ENCODE measurements at regions not wholly inside any gene's neighbourhood (a gene's known extent, or its start where the extent isn't known, plus 50 kb on each side); places are given as distances from the start of the nearest gene placed in this dataset.

GRCh38 chr12:89185181-89185580 is 167.1 kb downstream of the DUSP6 start:
- DNase-seq (ENCODE audit: low read depth), result no peak

DNA sequence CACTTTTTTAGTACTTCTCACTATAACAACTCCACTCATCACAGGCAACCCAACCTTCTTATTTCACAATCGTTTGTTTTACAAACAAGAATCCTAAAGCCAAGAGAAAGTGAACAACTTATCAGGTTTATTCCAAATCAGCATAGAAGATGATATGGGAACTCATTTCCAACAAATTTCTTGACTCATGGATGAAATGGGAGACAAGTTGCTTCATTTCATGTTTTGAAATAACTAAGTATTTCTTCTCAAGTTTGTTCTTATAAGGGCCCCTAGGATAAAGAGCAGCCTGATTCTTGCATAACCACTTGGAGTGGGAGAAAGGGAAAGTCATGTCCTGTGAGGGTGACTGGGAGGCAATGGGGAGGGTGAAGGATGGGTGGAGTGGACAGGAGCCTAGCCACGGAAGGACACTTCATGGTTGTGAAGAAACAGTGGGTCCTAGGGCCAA is 168.3 kb downstream of the DUSP6 start:
- DNase-seq (ENCODE audit: low read depth), result no peak

GRCh38 chr12:89181271-89181920 is 170.9 kb downstream of the DUSP6 start:
- no peak for DNase-seq (ENCODE audit: low read depth)

DNA sequence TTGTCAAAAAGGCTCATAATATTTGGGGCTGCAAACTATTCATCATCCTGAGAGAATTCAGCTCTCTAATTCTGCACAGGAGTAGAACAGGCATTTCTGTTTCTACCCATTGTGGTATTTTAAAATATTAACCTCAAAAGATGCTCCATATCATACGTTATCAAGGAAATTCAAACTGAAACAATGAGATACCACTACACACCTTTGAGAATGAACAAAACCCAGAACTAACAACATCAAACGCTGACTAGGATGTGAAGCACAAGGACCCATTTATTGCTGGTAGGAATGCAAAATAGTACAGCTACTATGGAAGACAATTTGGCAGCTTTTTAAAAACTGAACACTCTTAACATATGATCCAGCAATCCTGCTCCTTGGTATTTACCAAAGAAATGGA is 171.8 kb downstream of the DUSP6 start:
- DNase-seq (ENCODE audit: low read depth), result no peak

- peak; percentile 84 for DNase-seq (ENCODE audit: low read depth)
Observed at GRCh38 chr12:89179983-89180382, 172.3 kb downstream of the DUSP6 start.

DNA sequence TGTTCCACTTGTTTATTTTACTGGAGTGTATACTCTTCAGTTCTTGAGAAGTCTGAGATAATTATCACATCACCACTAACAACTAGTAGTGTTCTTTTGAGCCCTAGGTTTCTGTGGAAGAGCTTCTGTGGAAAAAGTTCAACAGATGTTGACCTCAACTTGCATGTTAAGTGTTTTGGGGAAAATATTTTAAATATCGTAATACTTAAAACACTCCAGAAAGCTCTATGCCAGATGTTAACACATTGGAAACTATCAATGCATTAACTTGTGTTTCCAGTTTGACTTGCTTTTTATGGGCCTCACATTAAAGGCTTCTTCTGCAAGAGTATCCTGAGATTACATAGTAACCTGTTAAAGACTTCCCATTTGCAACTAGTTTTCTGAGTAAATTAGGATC is 173.1 kb downstream of the DUSP6 start:
- no peak for DNase-seq (ENCODE audit: low read depth)

GRCh38 chr12:89177802-89178395 is 174.4 kb downstream of the DUSP6 start:
- no peak for DNase-seq (ENCODE audit: low read depth)

DNA sequence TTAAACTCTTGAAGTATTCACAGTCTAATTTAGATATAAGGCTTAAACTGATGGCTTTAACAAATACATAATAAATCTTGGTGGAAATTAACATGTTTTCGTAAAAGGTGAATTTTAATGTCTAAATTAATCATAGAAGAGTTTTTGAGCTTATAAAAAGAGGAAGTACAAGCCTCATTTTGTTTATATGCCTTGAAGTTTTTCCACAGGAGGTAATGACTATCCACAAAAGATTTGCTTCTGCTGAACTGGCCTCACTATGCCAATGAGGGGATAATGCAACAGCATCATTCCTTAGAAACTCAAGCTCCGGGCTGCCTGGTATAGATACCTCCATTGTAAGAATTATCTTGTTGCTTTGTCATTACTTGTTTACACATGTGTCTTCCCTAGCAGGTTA is 175.6 kb downstream of the DUSP6 start:
- DNase-seq (ENCODE audit: low read depth), result no peak

DNA sequence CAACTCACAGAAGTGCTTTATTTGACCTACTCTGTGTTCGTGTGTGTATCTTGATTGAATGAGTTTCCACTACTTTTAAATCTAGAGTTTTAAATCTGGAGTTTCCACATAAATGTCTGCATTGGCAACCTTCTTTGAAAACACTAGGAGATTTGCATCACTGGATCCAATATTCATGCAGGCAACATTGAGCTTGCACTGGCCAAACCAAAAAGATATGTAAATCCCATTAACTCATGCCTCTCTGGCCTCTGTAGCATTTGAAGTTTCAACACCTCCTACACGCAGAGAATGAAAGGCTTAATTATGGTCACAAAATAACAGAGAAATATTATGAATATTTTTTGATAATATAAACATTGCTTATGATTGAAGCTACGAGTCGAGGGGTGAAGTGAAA is 178.6 kb downstream of the DUSP6 start:
- no peak for DNase-seq (ENCODE audit: low read depth)

GRCh38 chr12:89173096-89173495 is 179.2 kb downstream of the DUSP6 start:
- no peak for DNase-seq (ENCODE audit: low read depth)

DNA sequence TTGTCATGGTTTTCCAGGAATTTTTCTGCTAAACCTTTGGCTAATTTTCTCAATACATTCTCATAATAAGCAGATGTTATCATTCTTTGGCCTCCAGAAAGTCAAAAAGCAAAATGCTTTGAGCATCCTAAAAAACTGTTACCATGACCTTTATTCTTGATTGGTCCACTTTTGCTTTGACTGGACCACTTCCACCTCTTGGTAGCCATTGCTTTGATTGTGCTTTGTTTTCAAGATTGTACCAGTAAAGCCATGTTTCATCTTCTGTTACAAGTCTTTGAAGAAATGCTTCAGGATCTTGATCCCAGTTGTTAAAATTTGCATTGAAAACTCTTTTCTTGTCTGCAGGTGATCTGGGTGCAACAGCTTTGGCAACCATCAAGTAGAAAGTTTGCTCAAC is 180.1 kb downstream of the DUSP6 start:
- no peak for DNase-seq (ENCODE audit: low read depth)

DNA sequence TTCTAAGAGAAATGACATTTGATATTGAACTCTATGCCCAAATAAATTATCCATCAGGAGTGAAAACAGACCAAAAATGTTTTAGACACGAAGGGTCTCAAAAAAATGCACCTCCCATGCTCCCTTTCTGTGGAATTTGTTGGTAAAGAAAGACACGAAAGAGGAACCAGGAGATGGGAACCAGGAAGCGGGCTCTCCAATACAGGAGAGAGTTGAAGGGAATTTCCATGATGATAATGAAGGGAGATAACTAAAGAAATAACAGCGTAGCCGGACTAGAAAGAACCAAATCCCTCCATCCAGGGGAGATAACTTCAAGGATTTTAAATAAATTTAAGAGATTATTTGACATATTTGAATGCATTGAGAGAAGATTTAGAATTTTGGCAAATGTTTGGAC is 183.0 kb downstream of the DUSP6 start:
- DNase-seq (ENCODE audit: low read depth), result no peak

GRCh38 chr12:89167986-89168385 is 184.3 kb downstream of the DUSP6 start:
- DNase-seq (ENCODE audit: low read depth), result no peak

DNA sequence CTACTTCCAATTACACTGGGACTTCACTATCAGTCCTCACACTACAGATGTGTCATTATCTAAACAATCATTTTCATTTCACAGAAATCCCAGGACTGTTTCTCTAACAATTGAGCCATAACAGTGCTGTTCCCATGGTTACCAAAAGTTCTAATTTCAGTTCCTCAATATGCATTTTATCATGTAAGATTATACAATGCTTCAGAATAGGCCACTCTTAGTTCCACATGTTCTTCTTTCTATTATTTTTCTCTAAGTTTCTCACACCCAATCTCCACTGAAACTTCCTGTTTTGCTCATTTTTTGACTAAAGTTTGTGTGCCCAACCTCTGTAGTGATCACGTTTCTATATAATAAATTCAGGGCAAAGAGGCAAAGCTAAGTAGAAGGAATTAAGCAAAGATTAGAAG is 185.8 kb downstream of the DUSP6 start:
- DNase-seq (ENCODE audit: low read depth), result no peak

- DNase-seq (ENCODE audit: low read depth), result no peak
Observed at GRCh38 chr12:89166121-89166520, 186.2 kb downstream of the DUSP6 start.

GRCh38 chr12:89165703-89166102 is 186.6 kb downstream of the DUSP6 start:
- no peak for DNase-seq (ENCODE audit: low read depth)

DNA sequence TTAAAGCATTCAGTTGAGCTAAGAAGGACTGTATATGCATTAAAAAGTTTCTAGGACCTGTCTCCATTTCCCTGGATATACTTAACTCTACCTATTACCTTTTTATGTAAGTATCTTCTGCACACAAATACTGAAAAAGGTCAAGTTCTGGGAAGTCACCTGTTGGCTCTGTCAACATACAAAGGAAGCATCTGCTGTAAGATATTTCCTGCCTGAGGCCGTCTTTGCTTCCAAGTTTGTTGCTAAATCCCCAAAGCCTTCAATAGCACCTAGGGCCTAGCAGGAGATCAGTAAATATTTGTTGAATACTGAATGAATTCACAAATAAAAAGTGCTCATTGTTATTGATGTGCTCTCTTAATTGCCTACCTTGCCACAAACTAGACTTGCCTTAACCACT is 188.4 kb downstream of the DUSP6 start:
- DNase-seq (ENCODE audit: low read depth), result no peak

GRCh38 chr12:89162589-89163261 is 189.6 kb downstream of the DUSP6 start:
- DNase-seq (ENCODE audit: low read depth), result peak; percentile 99

DNA sequence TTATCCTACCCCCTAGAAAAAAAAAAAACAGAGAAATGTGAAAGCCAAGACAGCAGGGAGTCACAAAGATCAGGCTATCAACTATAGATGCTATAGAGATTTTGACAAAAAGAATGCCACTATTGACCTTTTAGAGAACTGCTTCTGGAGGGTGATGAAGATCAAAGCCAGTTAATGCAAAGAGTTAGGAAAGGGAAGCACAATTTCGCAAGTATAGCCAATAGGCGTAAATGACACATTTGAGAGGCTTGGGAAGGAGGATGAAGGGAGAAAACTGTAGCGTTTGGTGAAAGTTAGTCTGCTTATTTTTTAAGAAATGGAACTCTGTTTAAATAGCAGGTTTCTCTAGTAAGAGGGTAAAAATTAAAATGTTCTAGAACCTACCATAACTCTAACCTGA is 190.7 kb downstream of the DUSP6 start:
- DNase-seq (ENCODE audit: low read depth), result no peak

DNA sequence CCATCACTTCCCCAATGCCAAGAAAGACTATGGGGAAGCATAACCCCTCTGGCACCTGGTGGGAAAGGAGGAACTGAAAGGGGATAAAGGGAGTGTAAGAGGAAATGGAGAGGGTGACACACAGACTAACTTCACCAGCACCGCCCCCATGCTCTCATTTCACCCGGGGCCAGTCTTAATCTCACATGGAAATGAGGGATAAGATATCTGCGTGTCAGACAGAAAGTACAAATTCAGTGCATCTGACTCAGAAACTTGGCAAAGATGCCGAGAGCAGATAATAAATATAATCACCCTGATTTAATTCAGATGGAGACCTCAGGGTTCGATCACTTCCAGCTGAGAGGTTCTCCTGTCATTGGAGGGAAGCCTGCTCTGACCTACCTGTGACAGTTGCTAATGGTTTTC is 191.6 kb downstream of the DUSP6 start:
- peak; percentile 86 for DNase-seq (ENCODE audit: low read depth)

DNA sequence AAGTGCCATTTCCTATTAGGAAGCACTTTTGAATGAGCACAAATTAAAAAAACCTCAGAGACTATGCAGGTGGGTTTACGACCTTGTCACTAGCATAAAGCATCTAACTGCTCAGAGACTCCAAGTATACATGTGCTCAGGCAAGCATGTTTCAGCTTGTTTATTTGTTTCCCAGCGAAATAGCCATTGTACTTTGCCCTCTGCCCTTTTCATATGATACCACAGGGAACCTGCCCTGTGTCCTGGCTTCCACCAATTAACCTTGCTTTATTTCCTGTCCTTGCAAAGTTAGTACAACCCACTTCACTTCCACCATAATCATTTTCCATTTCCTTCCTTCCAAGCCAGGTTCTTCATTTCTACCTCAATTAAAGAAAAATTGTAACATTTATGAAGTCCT is 194.9 kb downstream of the DUSP6 start:
- no peak for DNase-seq (ENCODE audit: low read depth)

DNA sequence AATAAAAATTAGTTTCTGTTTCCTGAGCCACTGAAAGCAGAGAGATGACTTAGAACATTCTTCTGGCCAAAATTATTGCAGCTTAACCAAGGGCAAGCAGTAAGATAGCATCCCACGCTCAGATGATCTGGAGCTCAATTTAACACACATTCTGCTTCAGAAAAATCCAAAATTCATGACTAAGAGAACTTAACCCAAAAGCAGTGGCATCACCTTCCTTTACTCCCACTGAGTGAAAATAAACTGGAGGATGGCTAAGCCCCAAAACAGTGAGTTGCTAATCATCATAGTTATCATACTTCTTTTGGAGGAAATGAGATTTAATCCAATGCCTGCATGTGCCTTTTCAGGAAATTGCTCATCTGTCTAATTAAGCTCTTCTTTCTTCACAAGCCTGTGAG is 195.4 kb downstream of the DUSP6 start:
- DNase-seq (ENCODE audit: low read depth), result peak; percentile 69

DNA sequence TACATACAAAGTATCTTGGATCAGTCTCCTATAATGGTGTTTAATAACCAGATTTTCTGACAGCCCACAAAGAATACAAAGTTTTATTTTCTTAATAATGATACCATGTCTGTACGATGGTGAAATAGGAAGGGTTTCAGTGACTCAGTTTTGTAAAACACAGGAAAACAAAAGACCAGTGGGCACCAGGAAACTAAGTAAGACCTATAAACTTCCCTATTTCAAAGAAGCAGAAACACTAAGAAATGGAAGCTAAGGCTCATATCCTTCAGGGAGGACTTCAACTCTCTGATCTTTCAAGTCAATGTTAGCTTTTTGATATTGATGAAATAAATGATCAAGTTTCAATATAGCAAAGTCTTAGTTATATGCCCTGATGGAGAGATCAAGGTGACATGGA is 196.0 kb downstream of the DUSP6 start:
- DNase-seq (ENCODE audit: low read depth), result no peak

DNA sequence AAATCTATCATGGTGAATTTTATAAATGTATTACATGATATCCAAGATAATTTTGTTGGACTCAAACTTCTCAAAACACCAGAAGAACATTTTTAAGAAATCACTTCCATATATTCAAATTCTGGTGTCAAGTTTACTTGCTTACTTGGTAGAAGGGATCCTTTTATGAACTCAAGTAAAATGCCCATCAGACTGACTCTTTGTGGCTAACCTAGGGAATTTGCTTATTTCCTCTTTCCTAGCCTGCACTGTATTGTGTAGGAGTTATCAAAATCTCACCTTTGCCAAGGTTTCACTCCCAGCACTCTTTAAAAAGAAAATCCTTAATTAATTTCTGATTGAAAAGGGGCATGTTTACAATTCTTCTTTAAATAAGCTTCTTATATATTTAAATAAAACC is 196.5 kb downstream of the DUSP6 start:
- no peak for DNase-seq (ENCODE audit: low read depth)
